Calu3 (cell line): ENCODE measurements at regions not wholly inside any gene's neighbourhood (a gene's known extent, or its start where the extent isn't known, plus 50 kb on each side); places are given as distances from the start of the nearest gene placed in this dataset.

ENCODE experiments used
- BruUV-seq: library from RNA; stranded (reverse); fragments of 400-500 nt; replicated peaks from 2 replicates; lab custom pipeline; 2021; lab: Mats Ljungman, UMichigan
- CTCF ChIA-PET: fragments of 300-600 bp; sonication (Branson Sonifier 250); formaldehyde crosslinking; loops from one replicate; lab custom pipeline; 2022; ENCODE audit warnings: antibody characterized with exemption; lab: Charles Lee
- DNase-seq: peaks from one replicate; pipeline ENCODE4 v3.0.0; 2022
- H3K27ac Mint-ChIP-seq: one replicate; pipeline ENCODE4 v1.8.0; 2022; ENCODE audit warnings: mixed read lengths; ENCODE audit not compliant: unreplicated experiment
- H3K27me3 Mint-ChIP-seq: one replicate; pipeline ENCODE4 v1.8.0; 2022; ENCODE audit warnings: mixed read lengths; ENCODE audit not compliant: unreplicated experiment
- H3K36me3 Mint-ChIP-seq: one replicate; pipeline ENCODE4 v1.8.0; 2022; ENCODE audit warnings: mild to moderate bottlenecking, moderate library complexity, mixed read lengths; ENCODE audit not compliant: insufficient read depth, unreplicated experiment
- H3K4me1 Mint-ChIP-seq: one replicate; pipeline ENCODE4 v1.8.0; 2022; ENCODE audit warnings: mild to moderate bottlenecking, low read depth, mixed read lengths; ENCODE audit not compliant: unreplicated experiment
- H3K4me3 Mint-ChIP-seq: one replicate; pipeline ENCODE4 v1.8.0; 2022; ENCODE audit warnings: mild to moderate bottlenecking, low read depth, moderate library complexity, mixed read lengths; ENCODE audit not compliant: unreplicated experiment
- H3K9me3 Mint-ChIP-seq: one replicate; pipeline ENCODE4 v1.8.0; 2022; ENCODE audit warnings: low read depth, mixed read lengths; ENCODE audit not compliant: unreplicated experiment
- intact Hi-C: fragments of 100-400 bp; cut with micrococcal nuclease; formaldehyde crosslinking; loops from one replicate; pipeline ENCODE4 v1.10.0; 2022; ENCODE audit not compliant: unreplicated experiment
- TF ChIP-seq, protein P1 (sequence below): fragments of 200-600 bp; IDR thresholded peaks from one replicate; pipeline ENCODE4 v1.8.0; 2022; ENCODE audit warnings: antibody characterized with exemption; ENCODE audit not compliant: unreplicated experiment

DNA sequence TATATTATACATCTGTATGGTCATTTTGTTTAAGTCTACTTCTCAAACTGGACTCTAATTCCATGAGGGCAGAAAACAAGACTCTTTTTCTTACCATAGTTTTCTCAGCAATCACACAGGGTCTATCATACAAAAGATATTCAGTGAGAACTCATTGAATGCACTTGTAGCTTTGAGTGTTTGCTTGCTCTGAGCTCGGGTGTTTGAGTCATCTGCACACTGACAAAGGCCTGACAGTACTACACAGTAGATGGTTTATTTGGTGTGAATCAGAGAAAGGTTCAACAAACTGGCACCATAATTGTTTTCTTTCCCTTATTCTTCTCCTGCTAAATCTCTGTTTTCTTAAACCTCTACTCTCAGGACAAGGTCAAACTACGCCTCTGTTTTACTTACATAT, 586.4 kb downstream of the LMO7 start:
- Mint-ChIP-seq H3K4me1 (no peaks in the 10 kb centered on the region), H3K27ac (no peak overlapping the region), H3K36me3 (no peaks in the 10 kb centered on the region), H3K4me3 (no peak overlapping the region), H3K9me3 (peaks cover 3% of the 10 kb centered on the region), H3K27me3 (no peaks in the 10 kb centered on the region)
- TF ChIP-seq, protein P1, sequence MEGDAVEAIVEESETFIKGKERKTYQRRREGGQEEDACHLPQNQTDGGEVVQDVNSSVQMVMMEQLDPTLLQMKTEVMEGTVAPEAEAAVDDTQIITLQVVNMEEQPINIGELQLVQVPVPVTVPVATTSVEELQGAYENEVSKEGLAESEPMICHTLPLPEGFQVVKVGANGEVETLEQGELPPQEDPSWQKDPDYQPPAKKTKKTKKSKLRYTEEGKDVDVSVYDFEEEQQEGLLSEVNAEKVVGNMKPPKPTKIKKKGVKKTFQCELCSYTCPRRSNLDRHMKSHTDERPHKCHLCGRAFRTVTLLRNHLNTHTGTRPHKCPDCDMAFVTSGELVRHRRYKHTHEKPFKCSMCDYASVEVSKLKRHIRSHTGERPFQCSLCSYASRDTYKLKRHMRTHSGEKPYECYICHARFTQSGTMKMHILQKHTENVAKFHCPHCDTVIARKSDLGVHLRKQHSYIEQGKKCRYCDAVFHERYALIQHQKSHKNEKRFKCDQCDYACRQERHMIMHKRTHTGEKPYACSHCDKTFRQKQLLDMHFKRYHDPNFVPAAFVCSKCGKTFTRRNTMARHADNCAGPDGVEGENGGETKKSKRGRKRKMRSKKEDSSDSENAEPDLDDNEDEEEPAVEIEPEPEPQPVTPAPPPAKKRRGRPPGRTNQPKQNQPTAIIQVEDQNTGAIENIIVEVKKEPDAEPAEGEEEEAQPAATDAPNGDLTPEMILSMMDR = no peak
- intact Hi-C loops = no loop called here
- BruUV-seq = no TSS peak
- CTCF ChIA-PET = no interaction called here
- no peak for DNase-seq

DNA sequence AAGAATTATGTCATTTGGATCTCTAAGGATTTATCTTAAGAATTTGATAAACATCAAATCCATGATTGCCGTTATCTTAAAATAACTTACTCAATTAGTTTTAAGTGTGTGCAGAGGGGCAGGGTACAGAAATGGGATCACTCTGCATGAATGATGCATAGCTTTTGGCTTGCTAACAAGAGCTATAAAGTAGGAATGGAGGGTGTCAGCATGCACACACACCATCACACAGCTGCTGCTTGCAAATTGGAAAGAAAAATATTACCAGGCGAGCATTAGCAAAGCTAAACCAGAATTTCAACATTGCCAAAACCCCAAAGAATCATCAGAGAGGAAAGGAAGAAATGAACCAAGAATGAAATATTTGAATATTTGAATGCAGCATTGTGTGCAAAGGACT, 580.6 kb downstream of the LMO7 start:
- CTCF ChIA-PET = no interaction called here
- Mint-ChIP-seq H3K27me3 (no peaks in the 10 kb centered on the region), H3K27ac (no peak overlapping the region), H3K4me1 (no peaks in the 10 kb centered on the region), H3K9me3 (no peaks in the 10 kb centered on the region), H3K4me3 (no peak overlapping the region), H3K36me3 (no peaks in the 10 kb centered on the region)
- BruUV-seq = no TSS peak
- TF ChIP-seq, protein P1 = no peak
- intact Hi-C loops = no loop called here
- no peak for DNase-seq

DNA sequence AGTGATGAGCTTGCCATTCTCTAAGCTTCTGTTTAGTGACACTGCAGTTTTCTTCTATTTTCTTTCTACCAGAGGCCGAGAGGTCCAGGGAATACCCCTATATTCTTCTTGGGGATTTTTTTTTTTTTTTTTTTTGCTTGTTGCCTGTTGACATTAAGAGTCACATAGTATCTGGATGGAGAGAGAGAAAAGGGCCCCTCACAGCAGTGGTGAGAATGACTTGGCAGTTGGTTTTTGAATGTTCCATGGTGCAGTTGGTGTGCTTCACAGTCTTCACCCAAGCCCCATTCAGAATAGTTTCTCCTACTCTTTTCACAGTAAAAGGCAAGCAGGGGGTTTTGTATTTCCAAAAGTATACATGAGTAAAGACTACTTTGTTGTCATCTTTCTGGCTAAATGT, 577.9 kb downstream of the LMO7 start:
- TF ChIP-seq, protein P1 = no peak
- H3K9me3 Mint-ChIP-seq = no peaks in the 10 kb centered on the region
- CTCF ChIA-PET = no interaction called here
- no peak overlapping the region for H3K27ac Mint-ChIP-seq
- H3K4me3 Mint-ChIP-seq = no peak overlapping the region
- DNase-seq = no peak
- no peaks in the 10 kb centered on the region for H3K4me1 Mint-ChIP-seq
- no peaks in the 10 kb centered on the region for H3K36me3 Mint-ChIP-seq
- H3K27me3 Mint-ChIP-seq = no peaks in the 10 kb centered on the region
- BruUV-seq = no TSS peak
- intact Hi-C loops = no loop called here

DNA sequence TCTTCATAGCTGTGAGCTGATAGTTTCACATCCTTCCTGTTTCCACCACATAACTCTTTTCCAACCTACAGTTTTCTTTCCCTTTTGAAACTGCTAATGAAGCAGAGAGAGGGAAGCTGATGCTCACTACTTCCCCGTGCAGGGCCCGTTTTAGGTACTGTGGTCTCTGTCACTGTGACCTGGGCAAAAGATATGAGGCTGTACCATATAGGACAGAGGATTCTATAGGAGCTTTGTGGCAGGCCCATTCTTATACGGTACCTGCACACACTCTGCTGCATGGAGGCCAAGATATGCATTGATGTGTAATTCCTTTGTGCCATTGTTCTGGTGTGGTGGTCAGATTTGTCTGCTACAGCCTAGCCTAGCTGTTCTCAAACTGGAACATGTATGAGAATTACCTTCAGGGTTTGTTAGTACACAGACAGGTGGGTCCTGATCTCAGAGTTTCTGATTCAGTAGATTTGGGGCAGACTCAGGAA, 577.3 kb downstream of the LMO7 start:
- intact Hi-C loops = no loop called here
- TF ChIP-seq, protein P1 = no peak
- no peak overlapping the region for H3K4me3 Mint-ChIP-seq
- H3K27me3 Mint-ChIP-seq = no peaks in the 10 kb centered on the region
- H3K9me3 Mint-ChIP-seq = no peaks in the 10 kb centered on the region
- CTCF ChIA-PET = no interaction called here
- no peak overlapping the region for H3K27ac Mint-ChIP-seq
- BruUV-seq = no TSS peak
- no peaks in the 10 kb centered on the region for H3K4me1 Mint-ChIP-seq
- no peaks in the 10 kb centered on the region for H3K36me3 Mint-ChIP-seq
- DNase-seq = no peak
